Ishikawa (cell line): ENCODE measurements at regions not wholly inside any gene's neighbourhood (a gene's known extent, or its start where the extent isn't known, plus 50 kb on each side); places are given as distances from the start of the nearest gene placed in this dataset.

Source experiments
- CREB1 ChIP-seq: IDR thresholded peaks from 2 replicates; pipeline ENCODE4 v1.6.1; 2012; ENCODE audit warnings: low read depth
- EGR1 ChIP-seq: IDR thresholded peaks from 2 replicates; pipeline ENCODE4 v1.6.1; 2012
- EP300 ChIP-seq: IDR thresholded peaks from 2 replicates; pipeline ENCODE4 v1.6.1; 2012; ENCODE audit warnings: borderline replicate concordance
- FOXM1 ChIP-seq: IDR thresholded peaks from 2 replicates; pipeline ENCODE4 v1.6.1; 2012; ENCODE audit warnings: low read depth, borderline replicate concordance
- NFIC ChIP-seq: IDR thresholded peaks from 2 replicates; pipeline ENCODE4 v1.6.1; 2012
- RAD21 ChIP-seq: IDR thresholded peaks from 2 replicates; pipeline ENCODE4 v1.6.1; 2012; ENCODE audit warnings: low read depth
- TAF1 ChIP-seq: IDR thresholded peaks from 2 replicates; pipeline ENCODE4 v1.6.1; 2012; ENCODE audit warnings: low read depth, mild to moderate bottlenecking
- TCF12 ChIP-seq: IDR thresholded peaks from 2 replicates; pipeline ENCODE4 v1.6.1; 2012; ENCODE audit warnings: low read depth
- TEAD4 ChIP-seq: IDR thresholded peaks from 2 replicates; pipeline ENCODE4 v1.6.1; 2012
- YY1 ChIP-seq: IDR thresholded peaks from 2 replicates; pipeline ENCODE4 v1.6.1; 2012; ENCODE audit warnings: low read depth
- ZBTB7A ChIP-seq: IDR thresholded peaks from 2 replicates; pipeline ENCODE4 v1.6.1; 2012; ENCODE audit warnings: low read depth
- TF ChIP-seq, protein P1 (sequence below): IDR thresholded peaks from 2 replicates; pipeline ENCODE4 v1.6.1; 2012; ENCODE audit warnings: low read depth, mild to moderate bottlenecking

- TF ChIP-seq FOXM1 (no peak), TEAD4 (no peak), RAD21 (no peak), EP300 (no peak), TAF1 (no peak), CREB1 (no peak), NFIC (no peak), ZBTB7A (no peak), EGR1 (no peak), TCF12 (no peak), YY1 (no peak)
- TF ChIP-seq, protein P1, sequence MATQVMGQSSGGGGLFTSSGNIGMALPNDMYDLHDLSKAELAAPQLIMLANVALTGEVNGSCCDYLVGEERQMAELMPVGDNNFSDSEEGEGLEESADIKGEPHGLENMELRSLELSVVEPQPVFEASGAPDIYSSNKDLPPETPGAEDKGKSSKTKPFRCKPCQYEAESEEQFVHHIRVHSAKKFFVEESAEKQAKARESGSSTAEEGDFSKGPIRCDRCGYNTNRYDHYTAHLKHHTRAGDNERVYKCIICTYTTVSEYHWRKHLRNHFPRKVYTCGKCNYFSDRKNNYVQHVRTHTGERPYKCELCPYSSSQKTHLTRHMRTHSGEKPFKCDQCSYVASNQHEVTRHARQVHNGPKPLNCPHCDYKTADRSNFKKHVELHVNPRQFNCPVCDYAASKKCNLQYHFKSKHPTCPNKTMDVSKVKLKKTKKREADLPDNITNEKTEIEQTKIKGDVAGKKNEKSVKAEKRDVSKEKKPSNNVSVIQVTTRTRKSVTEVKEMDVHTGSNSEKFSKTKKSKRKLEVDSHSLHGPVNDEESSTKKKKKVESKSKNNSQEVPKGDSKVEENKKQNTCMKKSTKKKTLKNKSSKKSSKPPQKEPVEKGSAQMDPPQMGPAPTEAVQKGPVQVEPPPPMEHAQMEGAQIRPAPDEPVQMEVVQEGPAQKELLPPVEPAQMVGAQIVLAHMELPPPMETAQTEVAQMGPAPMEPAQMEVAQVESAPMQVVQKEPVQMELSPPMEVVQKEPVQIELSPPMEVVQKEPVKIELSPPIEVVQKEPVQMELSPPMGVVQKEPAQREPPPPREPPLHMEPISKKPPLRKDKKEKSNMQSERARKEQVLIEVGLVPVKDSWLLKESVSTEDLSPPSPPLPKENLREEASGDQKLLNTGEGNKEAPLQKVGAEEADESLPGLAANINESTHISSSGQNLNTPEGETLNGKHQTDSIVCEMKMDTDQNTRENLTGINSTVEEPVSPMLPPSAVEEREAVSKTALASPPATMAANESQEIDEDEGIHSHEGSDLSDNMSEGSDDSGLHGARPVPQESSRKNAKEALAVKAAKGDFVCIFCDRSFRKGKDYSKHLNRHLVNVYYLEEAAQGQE: no peak
Observed at GRCh38 chr3:177812492-177812891, 615.2 kb upstream of the TBL1XR1 start.
